HG03060 (cell line): ENCODE measurements at regions not wholly inside any gene's neighbourhood (a gene's known extent, or its start where the extent isn't known, plus 50 kb on each side); places are given as distances from the start of the nearest gene placed in this dataset.

ENCODE experiments used
- ATAC-seq: cut with Tn5 transposase; IDR thresholded peaks from one replicate; pipeline ENCODE4 v1.9.1; 2021; ENCODE audit warnings: low read depth, moderate number of reproducible peaks; ENCODE audit not compliant: unreplicated experiment

DNA sequence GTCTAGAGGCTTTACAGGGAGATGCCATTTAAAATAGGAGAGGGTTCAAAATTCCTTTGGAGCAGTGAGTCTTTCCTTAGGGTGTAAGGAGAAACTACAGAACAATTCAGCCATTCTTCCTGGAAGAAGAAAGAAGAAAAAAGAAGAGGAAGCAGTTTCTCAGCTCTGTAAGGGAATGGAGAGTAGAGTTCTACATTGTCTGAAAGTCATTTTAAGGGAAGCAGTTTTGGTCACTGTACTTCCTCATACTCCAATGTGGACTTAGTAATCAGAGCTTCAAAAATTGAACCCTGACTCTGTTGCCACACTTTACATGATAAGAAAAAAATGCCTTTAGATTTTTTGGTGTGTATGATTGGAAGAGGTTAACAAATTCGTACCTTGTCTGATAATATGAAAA lies 122.4 kb downstream of the LRRC70 start:
- ATAC-seq, result no peak

- no peak for ATAC-seq
Measured at GRCh38 chr5:62698756-62699155, 120.1 kb downstream of the LRRC70 start.

DNA sequence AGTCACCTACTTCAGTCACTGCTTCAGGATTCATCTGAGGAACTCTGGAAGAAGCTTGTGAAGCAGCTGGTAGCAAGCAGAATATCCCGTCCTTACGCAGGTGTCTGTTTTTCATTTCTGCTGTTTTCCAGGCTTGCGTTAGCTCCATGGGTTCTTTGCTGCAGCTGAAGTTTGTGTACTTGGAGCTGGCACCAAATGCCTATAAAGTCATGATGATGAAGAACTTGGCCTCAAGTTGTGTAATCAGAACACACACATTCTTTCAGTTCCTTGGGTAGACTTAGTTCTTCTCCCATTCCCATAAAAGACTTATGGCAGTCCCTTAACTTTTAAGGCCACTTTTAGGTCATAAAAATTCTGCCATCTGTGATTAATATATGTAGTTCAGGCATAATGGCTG lies 116.7 kb downstream of the LRRC70 start:
- no peak for ATAC-seq

DNA sequence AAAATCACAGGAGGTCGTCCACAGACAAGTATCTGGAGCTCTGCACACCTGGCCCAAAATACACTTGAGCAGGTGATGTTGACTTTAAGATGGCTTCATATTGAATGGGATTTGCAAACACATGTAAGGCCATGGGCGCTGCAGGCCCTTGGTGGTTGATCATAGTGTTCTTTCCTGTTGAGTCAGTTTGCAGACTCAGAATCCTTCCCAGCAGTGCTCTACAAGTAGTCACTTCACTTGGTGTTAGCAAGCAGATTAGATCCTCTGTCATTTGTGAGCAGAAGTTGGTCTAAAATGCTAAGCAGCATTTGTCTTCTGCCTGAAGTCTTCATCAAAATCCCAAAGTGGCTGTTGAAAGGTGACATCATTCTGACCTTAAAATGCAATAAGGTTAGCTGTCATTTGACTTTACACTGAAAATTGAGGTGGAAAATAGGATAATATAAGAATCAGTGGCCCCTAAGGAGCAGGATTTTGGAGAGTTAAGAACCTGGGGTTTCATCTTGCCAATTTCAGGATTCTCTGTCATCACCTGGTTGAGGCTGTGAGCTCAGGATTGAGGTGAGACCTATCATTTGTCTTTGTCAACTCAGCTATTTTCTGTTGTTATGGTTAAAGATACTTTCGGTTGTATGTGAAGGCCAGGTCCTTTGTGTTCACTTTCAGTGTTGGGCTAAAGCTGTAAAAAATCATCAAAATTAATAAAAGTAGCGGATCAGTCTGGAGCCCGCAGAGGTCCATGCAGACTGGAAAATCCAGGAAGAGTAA lies 114.5 kb downstream of the LRRC70 start:
- no peak for ATAC-seq

DNA sequence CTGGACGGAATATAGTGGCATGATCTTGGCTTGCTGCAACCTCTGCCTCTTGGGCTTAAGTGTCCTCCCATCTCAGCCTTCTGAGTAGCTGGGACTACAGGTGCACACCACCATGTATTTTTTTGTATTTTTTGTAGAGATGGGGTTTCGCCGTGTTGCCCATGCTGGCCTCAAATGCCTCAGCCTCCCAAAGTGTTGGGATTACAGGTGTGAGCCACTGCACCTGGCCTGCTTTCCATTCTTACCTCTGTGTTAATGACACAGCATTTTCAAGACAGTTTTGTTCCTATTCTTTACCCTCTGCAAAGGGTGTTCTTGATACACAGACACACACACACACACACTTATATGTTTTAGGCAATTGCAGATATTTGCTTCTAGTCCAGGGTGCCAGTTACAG lies 113.3 kb downstream of the LRRC70 start:
- ATAC-seq, result no peak

GRCh38 chr5:62690421-62690820 lies 111.8 kb downstream of the LRRC70 start:
- ATAC-seq, result no peak

GRCh38 chr5:62689599-62690368 lies 111.2 kb downstream of the LRRC70 start:
- no peak for ATAC-seq

- no peak for ATAC-seq
Measured at GRCh38 chr5:62686692-62687091, 108.1 kb downstream of the LRRC70 start.

GRCh38 chr5:62685221-62685620 lies 106.6 kb downstream of the LRRC70 start:
- ATAC-seq, result no peak

- no peak for ATAC-seq
Measured at GRCh38 chr5:62684310-62684709, 105.7 kb downstream of the LRRC70 start.

DNA sequence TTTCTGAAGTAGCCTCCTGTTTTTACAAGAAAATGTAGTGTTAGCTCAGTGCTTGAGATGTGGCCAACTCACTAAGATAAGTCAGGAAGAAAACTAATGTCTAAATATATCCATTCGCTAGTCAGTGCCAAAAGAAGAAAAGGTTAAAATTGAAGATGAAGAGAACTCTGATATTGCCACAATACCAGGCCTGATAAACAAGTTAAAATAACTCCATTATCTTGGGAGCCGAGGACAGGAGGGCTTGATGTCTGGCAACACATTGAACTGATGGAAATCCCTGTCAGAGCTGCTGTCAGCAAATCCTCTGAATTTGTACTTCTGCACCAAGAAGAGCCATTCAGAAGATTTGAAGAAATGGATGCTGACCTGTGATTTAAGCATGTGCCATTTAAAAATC lies 103.4 kb downstream of the LRRC70 start:
- no peak for ATAC-seq

GRCh38 chr5:62681117-62681850 lies 102.7 kb downstream of the LRRC70 start:
- no peak for ATAC-seq

DNA sequence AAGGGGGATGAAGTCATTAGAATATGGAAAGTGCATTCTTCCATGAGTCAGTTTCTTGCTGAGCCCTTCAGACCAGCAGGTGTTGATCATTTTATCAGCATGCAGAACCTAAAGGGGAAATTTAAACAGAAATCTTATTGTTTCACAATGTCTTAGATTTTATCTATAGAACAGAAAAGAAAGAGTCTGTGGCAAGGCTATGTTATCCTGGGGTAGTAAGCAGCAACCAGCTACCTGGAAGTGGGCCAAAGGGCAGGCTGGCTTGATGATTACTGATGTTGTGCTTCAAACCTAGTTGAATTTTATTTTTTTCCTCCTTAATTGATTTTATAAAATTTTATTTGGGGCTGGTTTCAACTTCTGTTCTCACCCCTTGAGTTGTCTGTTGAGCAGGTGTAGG lies 101.5 kb downstream of the LRRC70 start:
- ATAC-seq, result no peak
